Loucy (cell line): ENCODE measurements at regions not wholly inside any gene's neighbourhood (a gene's known extent, or its start where the extent isn't known, plus 50 kb on each side); places are given as distances from the start of the nearest gene placed in this dataset.

Experiments
- CTCF ChIP-seq: fragments of 200-600 bp; sonication (generic); conservative IDR thresholded peaks from 2 replicates; pipeline ENCODE4 v1.5.1; 2014; ENCODE audit warnings: mild to moderate bottlenecking, antibody characterized with exemption, low read length
- EZH2phosphoT487 ChIP-seq: fragments of 200-600 bp; IDR thresholded peaks from 2 replicates; pipeline ENCODE4 v1.6.1; 2018; ENCODE audit warnings: antibody characterized with exemption, mild to moderate bottlenecking, moderate library complexity, borderline replicate concordance

GRCh38 chr15:29994284-29994683 lies 88.5 kb upstream of the GOLGA8J start:
- TF ChIP-seq CTCF (no peak), EZH2phosphoT487 (no peak)
